NT2/D1 (cell line): ENCODE measurements at regions not wholly inside any gene's neighbourhood (a gene's known extent, or its start where the extent isn't known, plus 50 kb on each side); places are given as distances from the start of the nearest gene placed in this dataset.

Source experiments
- DNase-seq: peaks from one replicate; pipeline ENCODE4 v3.0.0-alpha.2; 2011; ENCODE audit warnings: low read depth, low spot score
- H3K27me3 ChIP-seq: 2 replicates; pipeline ENCODE4 v1.6.0; 2011; ENCODE audit warnings: mild to moderate bottlenecking; ENCODE audit not compliant: insufficient read length, insufficient read depth
- H3K36me3 ChIP-seq: 2 replicates; pipeline ENCODE4 v1.6.1; 2011; ENCODE audit warnings: mild to moderate bottlenecking, low read length, mixed read lengths; ENCODE audit not compliant: insufficient read depth, insufficient read length
- H3K4me1 ChIP-seq: 2 replicates; pipeline ENCODE4 v1.5.1; 2011; ENCODE audit not compliant: insufficient read depth, insufficient read length
- H3K4me3 ChIP-seq: 2 replicates; pipeline ENCODE4 v1.5.1; 2011; ENCODE audit warnings: low read depth; ENCODE audit not compliant: insufficient read length
- H3K9ac ChIP-seq: 2 replicates; pipeline ENCODE4 v1.6.0; 2011; ENCODE audit warnings: low read depth; ENCODE audit not compliant: insufficient read length
- H3K9me3 ChIP-seq: 2 replicates; pipeline ENCODE4 v1.5.1; 2011; ENCODE audit warnings: mild to moderate bottlenecking, low read length; ENCODE audit not compliant: insufficient read depth
- SUZ12 ChIP-seq: IDR thresholded peaks from 2 replicates; pipeline ENCODE4 v1.6.1; 2011; ENCODE audit not compliant: insufficient read length, insufficient read depth; ENCODE audit errors: extremely low read depth
- YY1 ChIP-seq: IDR thresholded peaks from 2 replicates; pipeline ENCODE4 v1.6.1; 2011; ENCODE audit not compliant: insufficient read length, insufficient read depth
- ZNF274 ChIP-seq: IDR thresholded peaks from 2 replicates; pipeline ENCODE4 v1.6.1; 2011; ENCODE audit warnings: mild to moderate bottlenecking, low read depth, low read length

DNA sequence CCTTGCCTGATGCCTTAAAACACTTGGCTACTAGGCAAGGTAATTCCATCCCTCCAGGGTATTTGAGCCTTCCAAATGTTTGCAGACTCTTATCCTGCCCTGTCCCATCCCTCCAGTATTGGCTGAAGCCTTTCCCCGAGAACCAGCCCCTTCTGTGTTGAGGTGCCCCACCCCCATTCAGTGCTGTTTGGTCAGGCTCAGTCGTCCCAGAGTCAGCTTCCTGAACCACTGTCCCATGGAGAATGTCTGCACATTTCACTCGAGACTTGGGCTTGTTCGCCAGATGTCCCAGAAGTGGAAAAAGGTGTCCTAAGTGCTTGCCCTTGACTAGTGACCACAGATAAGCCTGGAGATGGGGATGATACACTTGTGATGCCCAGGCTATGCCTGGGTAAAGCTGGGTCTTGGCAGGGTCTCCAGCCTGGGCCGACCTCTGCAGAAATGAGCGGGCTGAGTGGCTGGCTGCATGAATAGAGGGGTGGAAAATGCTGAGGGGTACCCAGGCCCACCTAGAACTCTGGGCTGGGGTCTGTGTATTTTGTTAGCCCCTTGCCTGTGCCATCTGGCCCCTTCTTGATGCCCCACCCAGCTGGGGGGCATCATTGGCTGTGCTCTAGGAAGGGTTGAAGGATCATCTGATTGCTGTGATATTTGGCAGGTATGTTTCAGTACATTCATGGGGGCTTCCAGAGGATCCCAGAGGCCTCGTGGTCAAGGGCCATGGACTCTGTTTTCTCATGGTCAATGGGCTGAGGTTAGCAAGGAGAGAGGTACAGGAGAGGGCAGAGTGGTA is 178.4 kb downstream of the MACROH2A1 start:
- no peak for DNase-seq
- H3K27me3 ChIP-seq: peaks cover 33% of the 10 kb centered on the region
- H3K4me1 ChIP-seq: no peaks in the 10 kb centered on the region
- no peak overlapping the region for H3K9ac ChIP-seq
- no peak for TF ChIP-seq ZNF274
- no peak for TF ChIP-seq SUZ12
- no peak for TF ChIP-seq YY1
- H3K4me3 ChIP-seq: no peak overlapping the region
- no peaks in the 10 kb centered on the region for H3K36me3 ChIP-seq
- H3K9me3 ChIP-seq: no peaks in the 10 kb centered on the region

DNA sequence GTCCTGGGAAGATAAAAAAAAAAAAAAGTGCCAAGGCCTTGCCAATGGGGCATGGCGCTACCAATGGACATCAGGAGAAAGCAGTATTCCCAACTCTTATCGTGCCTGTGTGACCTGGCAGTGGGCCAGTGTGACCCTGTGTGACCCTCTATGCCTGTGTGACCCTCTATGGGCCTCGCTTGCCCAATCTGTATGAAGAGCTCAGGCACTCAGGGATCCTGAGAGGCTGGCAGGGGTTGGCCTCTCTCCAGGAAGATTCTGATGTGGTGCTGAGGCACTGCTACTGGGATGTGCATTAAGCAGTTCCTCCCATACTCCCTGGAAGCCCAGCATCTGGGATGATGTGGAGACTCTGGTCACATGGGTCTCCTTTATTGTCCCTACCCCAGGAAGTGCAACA is 179.2 kb downstream of the MACROH2A1 start:
- Histone ChIP-seq H3K4me3 (no peak overlapping the region), H3K4me1 (no peaks in the 10 kb centered on the region), H3K9ac (no peak overlapping the region), H3K27me3 (peaks cover 33% of the 10 kb centered on the region), H3K36me3 (no peaks in the 10 kb centered on the region), H3K9me3 (no peaks in the 10 kb centered on the region)
- TF ChIP-seq SUZ12 (no peak), ZNF274 (no peak), YY1 (no peak)
- DNase-seq: no peak

DNA sequence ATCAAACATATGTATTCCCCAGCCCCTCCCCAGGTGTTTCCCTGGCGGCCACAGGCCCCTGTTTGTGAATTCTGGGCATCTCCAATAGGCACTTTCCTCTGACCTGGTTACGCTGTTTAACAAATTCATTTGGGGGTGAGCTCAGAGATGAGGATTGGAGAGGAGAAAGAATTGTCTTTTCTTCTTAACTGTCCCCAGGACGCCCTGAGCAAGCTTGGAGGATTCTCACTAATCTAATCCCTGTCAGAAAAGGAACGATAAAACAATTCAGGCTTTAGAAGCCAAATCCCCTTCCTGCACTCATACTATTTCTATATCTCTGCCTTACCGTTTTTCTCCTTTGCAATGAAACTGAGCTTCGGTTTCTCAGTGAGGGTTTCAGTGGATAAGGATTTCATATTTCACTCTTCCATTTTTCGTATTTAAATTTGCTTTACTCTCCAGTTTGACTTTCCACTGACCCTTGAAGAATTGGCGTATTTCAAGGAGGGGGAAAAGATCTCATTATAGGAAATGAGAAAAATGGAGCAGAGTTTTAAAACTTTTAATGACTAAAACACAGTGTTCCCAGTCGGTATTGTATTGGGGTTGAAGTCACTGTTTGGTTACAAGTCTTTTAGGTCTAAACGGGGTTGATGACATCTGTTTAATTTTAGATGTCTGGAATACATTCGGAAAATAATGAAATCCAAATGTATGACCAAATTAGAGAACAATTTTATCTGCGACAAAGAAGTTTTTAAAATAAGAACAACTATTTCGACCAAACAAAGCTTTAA is 180.1 kb downstream of the MACROH2A1 start:
- Histone ChIP-seq H3K4me1 (no peaks in the 10 kb centered on the region), H3K9me3 (no peaks in the 10 kb centered on the region)

DNA sequence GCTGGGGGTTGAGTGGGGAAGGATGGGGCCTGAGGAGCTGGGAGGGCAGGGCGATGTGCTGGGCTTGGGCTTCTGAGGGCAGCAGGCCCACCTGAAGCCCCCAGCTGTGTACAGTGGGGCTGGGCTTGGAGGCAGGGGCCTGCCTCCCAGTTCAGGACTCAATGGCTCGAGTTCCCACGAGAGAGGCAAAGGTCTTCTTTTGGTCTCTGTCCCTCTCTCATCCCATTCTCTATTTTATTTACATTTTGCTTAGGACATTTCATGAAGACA is 180.6 kb downstream of the MACROH2A1 start:
- no peak for TF ChIP-seq ZNF274
- TF ChIP-seq YY1: no peak
- TF ChIP-seq SUZ12: no peak
- H3K4me1 ChIP-seq: peaks cover 2% of the 10 kb centered on the region

More for the DNA sequence above, 180.1 kb downstream of the MACROH2A1 start:
- DNase-seq: no peak
- no peak overlapping the region for H3K9ac ChIP-seq
- H3K4me3 ChIP-seq: no peak overlapping the region
- H3K27me3 ChIP-seq: peaks cover 24% of the 10 kb centered on the region
- H3K36me3 ChIP-seq: no peaks in the 10 kb centered on the region
- TF ChIP-seq ZNF274 (no peak), YY1 (no peak), SUZ12 (no peak)

DNA sequence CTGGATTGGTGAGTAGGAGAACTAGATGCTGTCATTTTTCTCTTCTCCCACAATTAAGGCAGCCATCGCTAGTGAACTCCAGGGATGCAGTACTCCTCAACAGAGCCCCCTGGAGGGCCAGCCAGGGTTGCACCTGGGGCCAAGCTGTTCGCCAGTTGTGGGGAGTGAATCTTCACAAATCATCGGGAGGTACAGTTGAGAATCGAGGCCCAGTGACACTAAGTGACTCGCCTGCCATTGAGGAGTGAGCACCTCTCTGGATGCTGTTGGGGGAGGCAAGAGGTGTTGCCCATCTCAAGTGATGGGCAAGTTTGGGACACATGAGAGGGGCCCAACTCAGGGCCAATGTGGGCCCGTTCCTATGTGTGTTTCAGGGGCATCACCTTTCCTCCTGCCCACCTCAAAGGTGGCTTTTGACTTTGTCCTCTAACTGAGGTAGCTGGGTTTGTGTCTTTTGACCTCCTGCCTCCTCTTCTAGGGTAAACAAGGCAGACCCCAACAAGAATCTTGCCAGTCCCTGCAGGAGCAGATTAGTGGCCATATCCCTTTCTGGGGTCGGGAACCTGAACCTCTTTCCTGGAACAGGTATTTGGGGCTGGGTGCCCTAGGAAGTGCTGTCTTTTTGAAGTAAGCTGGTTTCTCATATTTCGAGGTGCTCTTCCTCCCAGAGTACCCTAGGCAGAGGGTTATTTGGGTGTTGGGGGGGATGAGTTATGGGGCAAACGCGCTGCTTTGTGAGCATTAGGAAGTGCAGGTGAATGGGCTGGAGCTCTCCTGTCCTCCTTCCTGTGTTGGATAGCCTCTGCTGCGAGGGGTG is 181.2 kb downstream of the MACROH2A1 start:
- DNase-seq: no peak
- H3K9ac ChIP-seq: no peak overlapping the region
- H3K9me3 ChIP-seq: no peaks in the 10 kb centered on the region
- peaks cover 6% of the 10 kb centered on the region for H3K4me1 ChIP-seq
- H3K4me3 ChIP-seq: no peak overlapping the region
- peaks cover 14% of the 10 kb centered on the region for H3K27me3 ChIP-seq
- H3K36me3 ChIP-seq: no peaks in the 10 kb centered on the region
- TF ChIP-seq ZNF274 (no peak), YY1 (no peak), SUZ12 (no peak)

More for the DNA sequence above, 180.6 kb downstream of the MACROH2A1 start:
- Histone ChIP-seq H3K27me3 (peaks cover 19% of the 10 kb centered on the region), H3K9me3 (no peaks in the 10 kb centered on the region), H3K36me3 (no peaks in the 10 kb centered on the region), H3K4me3 (no peak overlapping the region), H3K9ac (no peak overlapping the region)
- DNase-seq: no peak

DNA sequence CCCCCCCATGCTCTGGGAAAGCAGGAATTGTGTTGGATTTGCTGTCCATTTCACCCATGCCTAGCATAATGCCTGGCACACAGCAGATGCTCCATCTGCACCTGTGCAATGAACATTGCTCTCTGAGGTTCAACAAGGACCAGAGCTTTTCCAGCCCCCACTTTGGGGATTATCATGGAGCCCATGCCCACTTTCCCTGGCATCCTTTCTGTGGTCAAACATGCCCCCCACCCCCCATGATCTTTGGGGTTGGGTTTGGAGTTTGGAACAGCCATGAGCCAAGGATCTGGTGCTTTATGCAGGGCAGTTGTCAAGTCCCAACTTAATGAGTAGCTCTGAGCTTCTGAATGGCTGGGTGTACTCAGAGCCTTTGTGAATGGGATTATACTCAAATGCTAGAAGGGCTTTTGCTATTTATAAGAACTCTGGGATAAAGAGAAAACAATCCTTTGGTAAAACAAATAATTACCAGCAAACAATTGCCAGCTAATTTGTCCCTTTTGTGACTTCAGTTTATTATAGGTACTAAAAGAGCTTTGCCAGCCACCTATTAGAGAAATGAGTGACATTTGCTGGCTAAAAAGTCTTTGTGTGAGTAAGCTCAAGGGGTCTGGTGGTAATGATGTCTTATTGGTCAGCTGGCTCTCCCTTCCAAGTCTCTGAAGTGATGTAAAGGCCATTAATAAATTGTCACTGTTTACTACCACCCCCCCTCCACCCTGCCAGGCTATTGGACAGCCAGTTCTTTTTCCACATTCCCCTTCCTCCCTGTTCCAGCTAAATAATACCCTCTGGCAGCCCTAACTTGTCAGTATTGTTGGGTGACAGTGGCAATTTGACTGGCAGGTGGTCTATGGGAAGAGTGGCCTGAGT is 182.3 kb downstream of the MACROH2A1 start:
- Histone ChIP-seq H3K9me3 (no peaks in the 10 kb centered on the region), H3K4me3 (no peak overlapping the region), H3K9ac (no peak overlapping the region), H3K36me3 (no peaks in the 10 kb centered on the region), H3K27me3 (peaks cover 11% of the 10 kb centered on the region), H3K4me1 (peaks cover 11% of the 10 kb centered on the region)
- DNase-seq: no peak
- TF ChIP-seq YY1 (no peak), ZNF274 (no peak), SUZ12 (no peak)
